ENCODE measurements at regions not wholly inside any gene's neighbourhood (a gene's known extent, or its start where the extent isn't known, plus 50 kb on each side); places are given as distances from the start of the nearest gene placed in this dataset.

DNA sequence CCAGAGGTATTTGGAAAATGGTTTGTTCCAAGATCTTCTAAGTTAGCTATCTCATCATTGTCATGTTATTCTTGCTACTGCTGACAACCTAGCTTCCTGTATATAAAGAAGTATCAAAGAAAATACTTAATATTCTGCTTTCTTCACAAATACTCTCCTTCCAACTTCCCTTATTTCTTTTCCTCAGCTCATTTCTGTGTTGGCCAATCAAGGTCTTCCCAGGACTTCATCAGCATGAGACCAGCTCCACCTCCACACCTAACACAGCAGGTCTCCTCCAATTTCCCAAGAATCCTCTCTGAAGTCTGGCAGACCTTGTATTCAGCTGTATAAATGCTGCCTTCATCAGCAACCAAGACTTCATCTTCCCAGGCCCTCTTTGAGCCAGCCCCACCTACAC is 538.6 kb upstream of the JARID2 start:
- no peak for TF ChIP-seq POLR2A (IDR thresholded peaks at IDR 0.05)
- TF ChIP-seq, protein P1, sequence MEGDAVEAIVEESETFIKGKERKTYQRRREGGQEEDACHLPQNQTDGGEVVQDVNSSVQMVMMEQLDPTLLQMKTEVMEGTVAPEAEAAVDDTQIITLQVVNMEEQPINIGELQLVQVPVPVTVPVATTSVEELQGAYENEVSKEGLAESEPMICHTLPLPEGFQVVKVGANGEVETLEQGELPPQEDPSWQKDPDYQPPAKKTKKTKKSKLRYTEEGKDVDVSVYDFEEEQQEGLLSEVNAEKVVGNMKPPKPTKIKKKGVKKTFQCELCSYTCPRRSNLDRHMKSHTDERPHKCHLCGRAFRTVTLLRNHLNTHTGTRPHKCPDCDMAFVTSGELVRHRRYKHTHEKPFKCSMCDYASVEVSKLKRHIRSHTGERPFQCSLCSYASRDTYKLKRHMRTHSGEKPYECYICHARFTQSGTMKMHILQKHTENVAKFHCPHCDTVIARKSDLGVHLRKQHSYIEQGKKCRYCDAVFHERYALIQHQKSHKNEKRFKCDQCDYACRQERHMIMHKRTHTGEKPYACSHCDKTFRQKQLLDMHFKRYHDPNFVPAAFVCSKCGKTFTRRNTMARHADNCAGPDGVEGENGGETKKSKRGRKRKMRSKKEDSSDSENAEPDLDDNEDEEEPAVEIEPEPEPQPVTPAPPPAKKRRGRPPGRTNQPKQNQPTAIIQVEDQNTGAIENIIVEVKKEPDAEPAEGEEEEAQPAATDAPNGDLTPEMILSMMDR (IDR thresholded peaks at IDR 0.05) = no peak
- TF ChIP-seq EP300 (IDR thresholded peaks at IDR 0.05) = no peak
